HepG2 (cell line): ENCODE measurements at regions not wholly inside any gene's neighbourhood (a gene's known extent, or its start where the extent isn't known, plus 50 kb on each side); places are given as distances from the start of the nearest gene placed in this dataset.

Source experiments
- ATAC-seq: fragments of 200-7000 bp; cut with Tn5 transposase; 3 replicates; pipeline ENCODE4 v1.9.1; 2020; ENCODE audit warnings: mild to moderate bottlenecking, moderate library complexity
- BruUV-seq: library from RNA; stranded (reverse); fragments of 400-500 nt; replicated peaks from 2 replicates; lab custom pipeline; 2021; lab: Mats Ljungman, UMichigan
- CTCF ChIA-PET: fragments of 300-600 bp; formaldehyde crosslinking; extraction: SDS; loops from one replicate; lab custom pipeline; 2021; ENCODE audit warnings: low total read pairs, inconsistent platforms, low intra/inter-chr PET ratio; lab: Yijun Ruan, JAX
- POLR2A ChIA-PET: fragments of 350-600 bp; sonication (Branson Sonifier 250); formaldehyde crosslinking; loops from one replicate; lab custom pipeline; 2020; ENCODE audit warnings: antibody characterized with exemption, inconsistent platforms; lab: Yijun Ruan, JAX
- DNase-seq: peaks from one replicate; pipeline ENCODE4 v3.0.0-alpha.2; 2015; ENCODE audit warnings: low spot score
- FAIRE-seq: peaks from 3 replicates; lab custom pipeline; 2011; peaks lifted over from hg19 to GRCh38; lab: Jason Lieb, UNC
- H2AFZ ChIP-seq: one replicate; pipeline ENCODE4 v1.6.1; 2011; ENCODE audit warnings: low read length, inconsistent platforms
- H3K27ac ChIP-seq: fragments of 300-600 bp; 3 replicates; pipeline ENCODE4 v1.8.0; 2011; ENCODE audit warnings: mixed run types, mild to moderate bottlenecking, mixed read lengths, low read length, inconsistent platforms; ENCODE audit not compliant: insufficient read depth; ENCODE audit errors: extremely low read length
- H3K27me3 ChIP-seq, 2 experiments: fragments of 200-600 bp in 1 of 2; 2 replicates in 1 of 2; 3 replicates in 1 of 2; pipeline versions ENCODE4 v1.6.0 to v1.8.0; 2011; ENCODE audit warnings: low read length in 2 of 2, mild to moderate bottlenecking in 2 of 2, moderate library complexity in 2 of 2, inconsistent platforms in 1 of 2; ENCODE audit not compliant: insufficient read depth in 2 of 2, control insufficient read depth in 1 of 2
- H3K36me3 ChIP-seq, 2 experiments: fragments of 200-600 bp in 1 of 2; replicated peaks in 1 of 2; 2 replicates in 1 of 2; 3 replicates in 1 of 2; pipeline versions ENCODE4 v1.5.1 to v1.8.0; 2011; ENCODE audit warnings: low read length in 2 of 2, inconsistent platforms in 1 of 2; ENCODE audit not compliant: insufficient read depth in 2 of 2, control insufficient read depth in 1 of 2
- H3K4me1 ChIP-seq: 2 replicates; pipeline ENCODE4 v1.5.1; 2012; ENCODE audit warnings: low read length, inconsistent platforms; ENCODE audit not compliant: insufficient read depth
- H3K4me2 ChIP-seq: 2 replicates; pipeline ENCODE4 v1.6.0; 2011; ENCODE audit warnings: low read depth, low read length, inconsistent platforms
- H3K4me3 ChIP-seq, 3 experiments: fragments of 200-600 bp in 1 of 3; sonication (generic), shearing (Covaris generic) in 1 of 3; replicated peaks in 1 of 3; 2 replicates each; pipeline ENCODE4 v1.5.1; 2011 to 2016; ENCODE audit warnings: low read length in 3 of 3, inconsistent platforms in 2 of 3, low read depth in 2 of 3, mild to moderate bottlenecking in 2 of 3, control low read depth in 1 of 3, mixed read lengths in 1 of 3; ENCODE audit not compliant: insufficient read depth in 1 of 3
- H3K79me2 ChIP-seq: one replicate; pipeline ENCODE4 v1.6.1; 2011; ENCODE audit warnings: low read length, inconsistent platforms; ENCODE audit not compliant: insufficient read depth
- H3K9ac ChIP-seq: 2 replicates; pipeline ENCODE4 v1.6.0; 2011; ENCODE audit warnings: mild to moderate bottlenecking, low read depth, low read length, inconsistent platforms; ENCODE audit not compliant: insufficient read depth
- H3K9me3 ChIP-seq: 2 replicates; pipeline ENCODE4 v1.5.1; 2012; ENCODE audit warnings: mild to moderate bottlenecking, low read length
- H4K20me1 ChIP-seq: 2 replicates; pipeline ENCODE4 v1.6.0; 2011; ENCODE audit warnings: inconsistent platforms, mild to moderate bottlenecking, low read length, moderate library complexity; ENCODE audit not compliant: insufficient read depth
- GABPB1 ChIP-seq: IDR thresholded peaks from 2 replicates; pipeline ENCODE4 v1.6.1; 2016; ENCODE audit warnings: mild to moderate bottlenecking, missing genetic modification reagents, moderate library complexity, missing compliant biosample characterization
- HBP1 ChIP-seq: IDR thresholded peaks from 2 replicates; pipeline ENCODE4 v1.6.1; 2016; ENCODE audit warnings: low read depth, control low read depth
- HES4 ChIP-seq: sonication (generic); formaldehyde crosslinking; IDR thresholded peaks from 2 replicates; pipeline ENCODE4 v1.9.0; 2021; ENCODE audit warnings: mild to moderate bottlenecking, missing genetic modification reagents, borderline replicate concordance
- HMGXB4 ChIP-seq, 2 experiments: sonication (generic) in 1 of 2; formaldehyde crosslinking in 1 of 2; IDR thresholded peaks; 2 replicates each; pipeline versions ENCODE4 v1.4.0 to v1.6.1; 2018 to 2020; ENCODE audit warnings: missing genetic modification reagents in 2 of 2, borderline replicate concordance in 1 of 2, low read depth in 1 of 2, mild to moderate bottlenecking in 1 of 2, missing biosample characterization in 1 of 2
- KLF13 ChIP-seq: sonication (generic); formaldehyde crosslinking; IDR thresholded peaks from 2 replicates; pipeline ENCODE4 v1.4.0; 2020; ENCODE audit warnings: mild to moderate bottlenecking, missing genetic modification reagents
- LCORL ChIP-seq, 2 experiments: fragments of 450-650 bp in 1 of 2; sonication (generic) in 1 of 2; formaldehyde crosslinking in 1 of 2; IDR thresholded peaks; 2 replicates each; pipeline versions ENCODE4 v1.5.0 to v1.6.1; 2017 to 2020; ENCODE audit warnings: antibody characterized with exemption in 1 of 2, missing genetic modification reagents in 1 of 2
- MTA3 ChIP-seq: sonication (generic); formaldehyde crosslinking; IDR thresholded peaks from 2 replicates; pipeline ENCODE4 v1.4.0; 2020; ENCODE audit warnings: missing genetic modification reagents
- NFIC ChIP-seq: IDR thresholded peaks from 2 replicates; pipeline ENCODE4 v1.6.1; 2012; ENCODE audit warnings: mild to moderate bottlenecking, low read length, inconsistent platforms
- NR2F1 ChIP-seq, 2 experiments: fragments of 450-650 bp in 1 of 2; formaldehyde crosslinking in 1 of 2; IDR thresholded peaks; 2 replicates each; pipeline versions ENCODE4 v1.5.0 to v1.6.1; 2016 to 2020; ENCODE audit warnings: mild to moderate bottlenecking in 1 of 2, missing compliant biosample characterization in 1 of 2, missing genetic modification reagents in 1 of 2, moderate library complexity in 1 of 2
- PRDM4 ChIP-seq: sonication (generic); formaldehyde crosslinking; IDR thresholded peaks from 2 replicates; pipeline ENCODE4 v1.9.0; 2021; ENCODE audit warnings: missing genetic modification reagents, borderline replicate concordance
- XRCC5 ChIP-seq: fragments of 200-400 bp; formaldehyde crosslinking; optimal IDR thresholded peaks from 2 replicates; pipeline ENCODE3; 2017; ENCODE audit warnings: mild to moderate bottlenecking, low read length
- ZBTB21 ChIP-seq: sonication (generic); formaldehyde crosslinking; IDR thresholded peaks from 2 replicates; pipeline ENCODE4 v1.4.0; 2020; ENCODE audit warnings: missing genetic modification reagents
- ZNF292 ChIP-seq: sonication (generic); formaldehyde crosslinking; IDR thresholded peaks from 2 replicates; pipeline ENCODE4 v1.8.1; 2022; ENCODE audit warnings: mild to moderate bottlenecking, low read depth, missing genetic modification reagents, borderline replicate concordance
- ZNF3 ChIP-seq: IDR thresholded peaks from 2 replicates; pipeline ENCODE4 v1.7.0; 2017; ENCODE audit warnings: inconsistent platforms
- ZNF33A ChIP-seq: sonication (generic); formaldehyde crosslinking; IDR thresholded peaks from 2 replicates; pipeline ENCODE4 v1.5.1; 2020; ENCODE audit warnings: missing genetic modification reagents, mild to moderate bottlenecking, moderate library complexity, borderline replicate concordance
- ZNF639 ChIP-seq: conservative IDR thresholded peaks from 2 replicates; pipeline ENCODE4 v1.6.1; 2018; ENCODE audit warnings: missing genetic modification reagents
- WGBS: methylation state at CpG from one replicate; pipeline ENCODE4 v1.1.6; 2017; ENCODE audit warnings: low lambda C conversion rate; 5-methylcytosine and 5-hydroxymethylcytosine counted together
- in situ Hi-C: cut with HindIII; loops from 2 replicates; pipeline ENCODE4 v1.10.0; 2017; ENCODE audit warnings: low pct_unique_long_range_greater_than_20kb; ENCODE audit not compliant: extremely low pct_ligation_motif_present
- intact Hi-C: fragments of 100-400 bp; cut with micrococcal nuclease; formaldehyde crosslinking; loops from one replicate; pipeline ENCODE4 v1.10.0; 2022; ENCODE audit not compliant: unreplicated experiment
- TF ChIP-seq, protein P1 (sequence below): sonication (generic); formaldehyde crosslinking; IDR thresholded peaks from 2 replicates; pipeline ENCODE4 v1.8.0; 2022; ENCODE audit warnings: mild to moderate bottlenecking, missing genetic modification reagents, moderate library complexity

- ATAC-seq: no peak
- POLR2A ChIA-PET: no interaction called here
- BruUV-seq: no TSS peak
- Histone ChIP-seq H3K27ac (no peak overlapping the region), H3K9me3 (no peaks in the 10 kb centered on the region), H3K79me2 (no peaks in the 10 kb centered on the region)
- intact Hi-C loops: no loop called here
- TF ChIP-seq HES4 (no peak), NFIC (no peak), PRDM4 (CRISPR knock-in tag) (no peak), LCORL (IDR thresholded peaks at IDR 0.05) (no peak), LCORL (CRISPR knock-in tag; IDR thresholded peaks at IDR 0.05) (no peak), HMGXB4 (CRISPR knock-in tag; IDR thresholded peaks at IDR 0.05; ENCODE audit: borderline replicate concordance in 1 of 2, low read depth in 1 of 2) (no peak), HBP1 (no peak), MTA3 (CRISPR knock-in tag) (no peak), ZNF292 (CRISPR knock-in tag) (no peak), XRCC5 (no peak), KLF13 (CRISPR knock-in tag) (no peak), ZNF639 (CRISPR knock-in tag) (no peak), GABPB1 (no peak), NR2F1 (CRISPR knock-in tag; IDR thresholded peaks at IDR 0.05) (no peak), ZNF33A (CRISPR knock-in tag) (no peak), ZNF3 (CRISPR knock-in tag) (no peak), ZBTB21 (CRISPR knock-in tag) (no peak)
- TF ChIP-seq, protein P1, sequence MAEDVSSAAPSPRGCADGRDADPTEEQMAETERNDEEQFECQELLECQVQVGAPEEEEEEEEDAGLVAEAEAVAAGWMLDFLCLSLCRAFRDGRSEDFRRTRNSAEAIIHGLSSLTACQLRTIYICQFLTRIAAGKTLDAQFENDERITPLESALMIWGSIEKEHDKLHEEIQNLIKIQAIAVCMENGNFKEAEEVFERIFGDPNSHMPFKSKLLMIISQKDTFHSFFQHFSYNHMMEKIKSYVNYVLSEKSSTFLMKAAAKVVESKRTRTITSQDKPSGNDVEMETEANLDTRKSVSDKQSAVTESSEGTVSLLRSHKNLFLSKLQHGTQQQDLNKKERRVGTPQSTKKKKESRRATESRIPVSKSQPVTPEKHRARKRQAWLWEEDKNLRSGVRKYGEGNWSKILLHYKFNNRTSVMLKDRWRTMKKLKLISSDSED (CRISPR knock-in tag): no peak
- TF ChIP-seq, all 625 proteins: peak for 0
- no peak overlapping the region for H3K4me3 ChIP-seq
- CTCF ChIA-PET: no interaction called here
- no peak overlapping the region for H3K9ac ChIP-seq
- no peak for DNase-seq
- H4K20me1 ChIP-seq: no peaks in the 10 kb centered on the region
- H3K4me1 ChIP-seq: no peaks in the 10 kb centered on the region
- WGBS: 13% methylated on average over 2 of the region's 4 CpGs
- no peak for FAIRE-seq
- peaks cover 0 to 24% of the 10 kb centered on the region in 2 experiments; a peak in 4 of 5 replicates for H3K27me3 ChIP-seq
- no peak overlapping the region for H2AFZ ChIP-seq
- no peak overlapping the region for H3K4me2 ChIP-seq
- in situ Hi-C loops: no loop called here
- H3K36me3 ChIP-seq: no peaks in the 10 kb centered on the region
Measured at GRCh38 chr10:71010730-71011129, 122.4 kb upstream of the PCBD1 start.
